ENCODE measurements at regions not wholly inside any gene's neighbourhood (a gene's known extent, or its start where the extent isn't known, plus 50 kb on each side); places are given as distances from the start of the nearest gene placed in this dataset.

GRCh38 chr18:79595876-79596374, 83.7 kb upstream of the CTDP1 start:
- TF ChIP-seq CTCF (IDR thresholded peaks at IDR 0.05) (no peak), POLR2A (IDR thresholded peaks at IDR 0.05) (no peak)
